GM12891 (cell line): ENCODE measurements at regions not wholly inside any gene's neighbourhood (a gene's known extent, or its start where the extent isn't known, plus 50 kb on each side); places are given as distances from the start of the nearest gene placed in this dataset.

Experiments used
- PAX5 ChIP-seq: IDR thresholded peaks from 2 replicates; pipeline ENCODE4 v1.6.1; 2011; ENCODE audit warnings: low read length, moderate library complexity, mild to moderate bottlenecking; ENCODE audit not compliant: insufficient read depth, severe bottlenecking
- POLR2A ChIP-seq: IDR thresholded peaks from 2 replicates; pipeline ENCODE4 v1.6.1; 2011; ENCODE audit warnings: low read depth, low read length, control low read depth
- POLR2AphosphoS5 ChIP-seq: IDR thresholded peaks from 2 replicates; pipeline ENCODE4 v1.6.1; 2011; ENCODE audit warnings: low read depth, low read length, control low read depth
- SPI1 ChIP-seq: IDR thresholded peaks from 2 replicates; pipeline ENCODE4 v1.6.1; 2011; ENCODE audit warnings: low read depth, low read length, control low read depth
- TAF1 ChIP-seq: IDR thresholded peaks from 2 replicates; pipeline ENCODE4 v1.6.1; 2011; ENCODE audit warnings: low read depth, low read length, control low read depth

DNA sequence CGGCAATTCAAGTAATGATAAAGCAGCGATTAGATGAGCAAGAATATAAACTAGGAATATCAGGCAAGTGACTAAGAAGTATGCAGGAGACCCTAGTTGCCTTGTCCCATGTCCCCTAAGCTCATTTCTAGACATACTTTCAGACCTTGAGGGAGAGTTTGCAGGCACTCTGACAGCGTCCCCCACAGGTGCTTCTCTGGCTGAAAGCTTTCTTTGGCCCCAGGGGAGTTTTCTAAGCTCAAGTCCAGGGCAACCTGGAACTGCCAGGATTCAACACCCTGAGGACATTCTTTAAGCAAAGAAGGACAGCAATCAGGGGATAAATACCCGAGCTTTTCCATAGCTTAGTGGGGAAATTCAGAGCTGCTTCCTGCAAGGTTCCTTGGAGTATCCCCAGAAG lies 308.1 kb upstream of the CHST9 start:
- TF ChIP-seq POLR2AphosphoS5 = no peak
- TF ChIP-seq SPI1 = no peak
- TF ChIP-seq TAF1 = no peak
- no peak for TF ChIP-seq POLR2A
- no peak for TF ChIP-seq PAX5
